ENCODE measurements at regions not wholly inside any gene's neighbourhood (a gene's known extent, or its start where the extent isn't known, plus 50 kb on each side); places are given as distances from the start of the nearest gene placed in this dataset.
"Not testable (repeated sequence)": the region's sequence is repeated elsewhere in the genome, so short reads cannot be mapped to it uniquely, and the experiment has no call there.

DNA sequence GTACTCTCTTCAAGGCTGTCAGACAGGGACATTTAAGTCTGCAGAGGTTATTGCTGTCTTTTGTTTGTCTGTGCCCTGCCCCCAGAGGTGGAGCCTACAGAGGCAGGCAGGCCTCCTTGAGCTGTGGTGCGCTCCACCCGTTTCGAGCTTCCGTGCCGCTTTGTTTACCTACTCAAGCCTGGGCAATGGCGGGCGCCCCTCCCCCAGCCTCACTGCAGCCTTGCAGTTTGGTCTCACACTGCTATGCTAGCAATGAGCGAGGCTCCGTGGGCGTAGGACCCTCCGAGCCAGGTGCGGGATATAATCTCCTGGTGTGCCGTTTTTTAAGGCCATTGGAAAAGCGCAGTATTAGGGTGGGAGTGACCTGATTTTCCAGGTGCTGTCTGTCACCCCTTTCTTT lies 373.4 kb downstream of the DNAJB9 start:
- H3K18ac ChIP-seq (ENCODE audit: low read length); H3K56ac ChIP-seq (ENCODE audit: low read length); H2BK5ac ChIP-seq (ENCODE audit: low read length); H3K9ac ChIP-seq (ENCODE audit: low read length); H3K23ac ChIP-seq (ENCODE audit: low read length); H2AK5ac ChIP-seq (ENCODE audit: low read length); H3K4me1 ChIP-seq (ENCODE audit: control insufficient read depth, low read depth, low read length); H2BK15ac ChIP-seq (replicated peaks; ENCODE audit: low read depth); H2BK120ac ChIP-seq (ENCODE audit: low read depth, low read length); H3K79me1 ChIP-seq (ENCODE audit: low read length); H3K79me2 ChIP-seq (ENCODE audit: control insufficient read depth, insufficient read depth, low read length); H3K36me3 ChIP-seq (ENCODE audit: control insufficient read depth, insufficient read depth, low read length); H3K4me3 ChIP-seq (ENCODE audit: low read length); H3K27ac ChIP-seq (ENCODE audit: low read depth, low read length); H3K4me2 ChIP-seq (ENCODE audit: low read length); H3K4ac ChIP-seq (ENCODE audit: low read depth, low read length); DNase-seq; H4K8ac ChIP-seq (ENCODE audit: low read depth, low read length); H3K27me3 ChIP-seq (ENCODE audit: insufficient read depth, low read length, poor library complexity); H4K5ac ChIP-seq (ENCODE audit: low read length): not testable (repeated sequence)
- no CpG with 5 or more reads among the region's 14 CpGs for WGBS (ENCODE audit: extremely low coverage, insufficient coverage, low lambda C conversion rate)

DNA sequence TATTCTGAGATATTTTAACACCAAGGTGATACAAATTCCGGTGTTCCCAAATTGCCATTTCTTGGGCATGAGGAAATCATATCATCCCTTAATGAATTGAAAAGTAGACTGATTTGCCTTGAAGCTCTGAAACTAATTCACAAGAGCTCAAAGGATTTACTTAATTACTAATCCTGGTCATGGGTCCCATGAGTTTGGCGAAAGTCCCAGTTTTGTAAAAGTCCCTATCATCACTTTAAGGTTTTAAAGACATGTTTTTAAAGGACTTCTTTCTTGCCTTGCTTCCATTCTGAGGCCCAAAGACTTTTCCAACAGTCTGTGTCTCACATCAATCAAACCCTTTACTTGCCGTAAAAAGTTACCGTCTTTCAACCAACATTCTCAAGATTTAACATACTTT lies 377.9 kb downstream of the DNAJB9 start:
- H3K79me2 ChIP-seq (ENCODE audit: control insufficient read depth, insufficient read depth, low read length), result no peaks in the 10 kb centered on the region
- H3K23ac ChIP-seq (ENCODE audit: low read length), result no peak overlapping the region
- H3K56ac ChIP-seq (ENCODE audit: low read length), result no peak overlapping the region
- no peak overlapping the region for H4K8ac ChIP-seq (ENCODE audit: low read depth, low read length)
- H2BK5ac ChIP-seq (ENCODE audit: low read length), result no peak overlapping the region
- H2BK15ac ChIP-seq (replicated peaks; ENCODE audit: low read depth), result no peak overlapping the region
- no peak overlapping the region for H3K4ac ChIP-seq (ENCODE audit: low read depth, low read length)
- no peak overlapping the region for H3K4me2 ChIP-seq (ENCODE audit: low read length)
- H3K9ac ChIP-seq (ENCODE audit: low read length), result no peak overlapping the region
- H3K4me3 ChIP-seq (ENCODE audit: low read length), result no peak overlapping the region
- H3K27ac ChIP-seq (ENCODE audit: low read depth, low read length), result no peak overlapping the region
- DNase-seq, result no peak
- WGBS (ENCODE audit: extremely low coverage, insufficient coverage, low lambda C conversion rate), result no CpG with 5 or more reads among the region's 4 CpGs
- H3K4me1 ChIP-seq (ENCODE audit: control insufficient read depth, low read depth, low read length), result no peaks in the 10 kb centered on the region
- H3K27me3 ChIP-seq (ENCODE audit: insufficient read depth, low read length, poor library complexity), result no peaks in the 10 kb centered on the region
- no peaks in the 10 kb centered on the region for H3K36me3 ChIP-seq (ENCODE audit: control insufficient read depth, insufficient read depth, low read length)
- no peak overlapping the region for H4K5ac ChIP-seq (ENCODE audit: low read length)
- no peak overlapping the region for H2AK5ac ChIP-seq (ENCODE audit: low read length)
- no peak overlapping the region for H2BK120ac ChIP-seq (ENCODE audit: low read depth, low read length)
- H3K79me1 ChIP-seq (ENCODE audit: low read length), result no peaks in the 10 kb centered on the region
- H3K18ac ChIP-seq (ENCODE audit: low read length), result no peak overlapping the region

GRCh38 chr7:108972004-108972403 lies 402.3 kb downstream of the DNAJB9 start:
- no peak overlapping the region for H2BK5ac ChIP-seq (ENCODE audit: low read length)
- H3K23ac ChIP-seq (ENCODE audit: low read length), result no peak overlapping the region
- no peak overlapping the region for H2BK120ac ChIP-seq (ENCODE audit: low read depth, low read length)
- no peaks in the 10 kb centered on the region for H3K79me1 ChIP-seq (ENCODE audit: low read length)
- H3K27me3 ChIP-seq (ENCODE audit: insufficient read depth, low read length, poor library complexity), result no peaks in the 10 kb centered on the region
- H2BK15ac ChIP-seq (replicated peaks; ENCODE audit: low read depth), result no peak overlapping the region
- H3K4ac ChIP-seq (ENCODE audit: low read depth, low read length), result no peak overlapping the region
- H2AK5ac ChIP-seq (ENCODE audit: low read length), result no peak overlapping the region
- no peak overlapping the region for H3K4me3 ChIP-seq (ENCODE audit: low read length)
- H3K27ac ChIP-seq (ENCODE audit: low read depth, low read length), result no peak overlapping the region
- no peak overlapping the region for H4K8ac ChIP-seq (ENCODE audit: low read depth, low read length)
- no peaks in the 10 kb centered on the region for H3K79me2 ChIP-seq (ENCODE audit: control insufficient read depth, insufficient read depth, low read length)
- H3K9ac ChIP-seq (ENCODE audit: low read length), result no peak overlapping the region
- H3K18ac ChIP-seq (ENCODE audit: low read length), result no peak overlapping the region
- H4K5ac ChIP-seq (ENCODE audit: low read length), result no peak overlapping the region
- no peak for DNase-seq
- H3K56ac ChIP-seq (ENCODE audit: low read length), result no peak overlapping the region
- no peak overlapping the region for H3K4me2 ChIP-seq (ENCODE audit: low read length)
- H3K4me1 ChIP-seq (ENCODE audit: control insufficient read depth, low read depth, low read length), result no peaks in the 10 kb centered on the region
- H3K36me3 ChIP-seq (ENCODE audit: control insufficient read depth, insufficient read depth, low read length), result no peaks in the 10 kb centered on the region
- WGBS (ENCODE audit: extremely low coverage, insufficient coverage, low lambda C conversion rate), result no CpG with 5 or more reads among the region's 2 CpGs

GRCh38 chr7:108973075-108973474 lies 403.4 kb downstream of the DNAJB9 start:
- Histone ChIP-seq H3K36me3 (ENCODE audit: control insufficient read depth, insufficient read depth, low read length) (no peaks in the 10 kb centered on the region), H3K4me2 (ENCODE audit: low read length) (no peak overlapping the region), H2BK120ac (ENCODE audit: low read depth, low read length) (no peak overlapping the region), H3K79me2 (ENCODE audit: control insufficient read depth, insufficient read depth, low read length) (no peaks in the 10 kb centered on the region), H3K27ac (ENCODE audit: low read depth, low read length) (no peak overlapping the region), H2AK5ac (ENCODE audit: low read length) (no peak overlapping the region), H4K8ac (ENCODE audit: low read depth, low read length) (no peak overlapping the region), H3K18ac (ENCODE audit: low read length) (no peak overlapping the region), H3K27me3 (ENCODE audit: insufficient read depth, low read length, poor library complexity) (no peaks in the 10 kb centered on the region), H3K4me3 (ENCODE audit: low read length) (no peak overlapping the region), H3K79me1 (ENCODE audit: low read length) (no peaks in the 10 kb centered on the region), H3K4me1 (ENCODE audit: control insufficient read depth, low read depth, low read length) (no peaks in the 10 kb centered on the region), H3K56ac (ENCODE audit: low read length) (no peak overlapping the region), H2BK5ac (ENCODE audit: low read length) (no peak overlapping the region), H2BK15ac (replicated peaks; ENCODE audit: low read depth) (no peak overlapping the region), H3K9ac (ENCODE audit: low read length) (no peak overlapping the region), H3K4ac (ENCODE audit: low read depth, low read length) (no peak overlapping the region), H4K5ac (ENCODE audit: low read length) (no peak overlapping the region), H3K23ac (ENCODE audit: low read length) (no peak overlapping the region)
- WGBS (ENCODE audit: extremely low coverage, insufficient coverage, low lambda C conversion rate), result no CpG with 5 or more reads among the region's 1 CpG
- DNase-seq, result peak; percentile 55

GRCh38 chr7:108974641-108975040 lies 405.0 kb downstream of the DNAJB9 start:
- Histone ChIP-seq H3K79me1 (ENCODE audit: low read length) (no peaks in the 10 kb centered on the region), H3K56ac (ENCODE audit: low read length) (no peak overlapping the region), H2BK120ac (ENCODE audit: low read depth, low read length) (no peak overlapping the region), H3K4me1 (ENCODE audit: control insufficient read depth, low read depth, low read length) (no peaks in the 10 kb centered on the region), H3K18ac (ENCODE audit: low read length) (no peak overlapping the region), H2BK15ac (replicated peaks; ENCODE audit: low read depth) (no peak overlapping the region), H3K36me3 (ENCODE audit: control insufficient read depth, insufficient read depth, low read length) (no peaks in the 10 kb centered on the region), H3K9ac (ENCODE audit: low read length) (no peak overlapping the region), H2AK5ac (ENCODE audit: low read length) (no peak overlapping the region), H3K79me2 (ENCODE audit: control insufficient read depth, insufficient read depth, low read length) (no peaks in the 10 kb centered on the region), H4K5ac (ENCODE audit: low read length) (no peak overlapping the region), H4K8ac (ENCODE audit: low read depth, low read length) (no peak overlapping the region), H3K27me3 (ENCODE audit: insufficient read depth, low read length, poor library complexity) (no peaks in the 10 kb centered on the region), H3K4ac (ENCODE audit: low read depth, low read length) (no peak overlapping the region), H3K4me2 (ENCODE audit: low read length) (no peak overlapping the region), H3K23ac (ENCODE audit: low read length) (no peak overlapping the region), H3K27ac (ENCODE audit: low read depth, low read length) (no peak overlapping the region), H3K4me3 (ENCODE audit: low read length) (no peak overlapping the region), H2BK5ac (ENCODE audit: low read length) (no peak overlapping the region)
- no peak for DNase-seq
- WGBS (ENCODE audit: extremely low coverage, insufficient coverage, low lambda C conversion rate), result no CpG with 5 or more reads among the region's 1 CpG

DNA sequence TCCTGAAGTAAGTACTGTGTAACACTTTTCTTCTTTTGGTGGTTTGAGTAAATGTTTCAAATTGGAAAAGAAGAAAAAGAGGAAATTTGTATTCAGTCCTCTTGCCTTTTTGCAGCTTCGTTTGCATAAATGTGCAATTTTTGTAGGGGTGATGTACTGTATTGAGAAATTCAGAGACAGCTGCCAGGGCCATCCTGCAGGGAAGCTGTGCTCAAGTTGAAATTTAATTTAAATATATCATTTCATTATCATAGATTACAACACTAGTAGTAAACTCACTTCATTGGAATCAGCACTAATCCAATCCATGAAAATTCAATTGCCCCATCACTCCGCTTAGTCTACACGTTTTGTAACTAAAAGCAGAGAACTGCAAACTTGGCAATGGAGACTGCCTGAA lies 415.4 kb downstream of the DNAJB9 start:
- no peak for DNase-seq
- Histone ChIP-seq H2BK5ac (ENCODE audit: low read length) (no peak overlapping the region), H3K27ac (ENCODE audit: low read depth, low read length) (no peak overlapping the region), H3K27me3 (ENCODE audit: insufficient read depth, low read length, poor library complexity) (no peaks in the 10 kb centered on the region), H4K8ac (ENCODE audit: low read depth, low read length) (no peak overlapping the region), H3K18ac (ENCODE audit: low read length) (no peak overlapping the region), H3K56ac (ENCODE audit: low read length) (no peak overlapping the region), H3K79me1 (ENCODE audit: low read length) (no peaks in the 10 kb centered on the region), H3K23ac (ENCODE audit: low read length) (no peak overlapping the region), H2BK15ac (replicated peaks; ENCODE audit: low read depth) (no peak overlapping the region), H3K4me1 (ENCODE audit: control insufficient read depth, low read depth, low read length) (no peaks in the 10 kb centered on the region), H3K9ac (ENCODE audit: low read length) (no peak overlapping the region), H3K79me2 (ENCODE audit: control insufficient read depth, insufficient read depth, low read length) (no peaks in the 10 kb centered on the region), H2BK120ac (ENCODE audit: low read depth, low read length) (no peak overlapping the region), H4K5ac (ENCODE audit: low read length) (no peak overlapping the region), H3K4ac (ENCODE audit: low read depth, low read length) (no peak overlapping the region), H2AK5ac (ENCODE audit: low read length) (no peak overlapping the region), H3K4me3 (ENCODE audit: low read length) (no peak overlapping the region), H3K36me3 (ENCODE audit: control insufficient read depth, insufficient read depth, low read length) (no peaks in the 10 kb centered on the region), H3K4me2 (ENCODE audit: low read length) (no peak overlapping the region)
- WGBS (ENCODE audit: extremely low coverage, insufficient coverage, low lambda C conversion rate), result no CpG with 5 or more reads among the region's 3 CpGs

Measured in mesendoderm (in vitro differentiated cells).